ENCODE measurements at regions not wholly inside any gene's neighbourhood (a gene's known extent, or its start where the extent isn't known, plus 50 kb on each side); places are given as distances from the start of the nearest gene placed in this dataset.

DNA sequence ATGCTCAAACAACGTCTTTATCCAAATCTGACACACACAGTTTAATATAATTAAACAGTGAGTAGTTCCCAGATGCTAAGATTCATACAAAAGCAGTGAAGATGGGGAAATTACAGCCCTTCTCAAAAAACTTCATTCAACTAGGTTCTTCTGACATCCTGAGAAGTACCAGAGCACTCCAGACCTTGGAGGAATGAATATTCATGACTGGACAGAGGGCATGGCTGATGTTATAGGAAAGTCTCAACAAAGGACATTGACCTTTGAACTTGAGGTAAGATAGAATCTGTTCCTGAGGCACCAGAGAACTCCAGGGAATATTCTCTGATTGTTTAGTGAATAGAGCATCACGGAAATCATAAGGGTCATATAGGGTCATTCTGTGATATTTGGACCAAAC, 106.4 kb upstream of the SLC5A12 start:
- TF ChIP-seq, protein P1, sequence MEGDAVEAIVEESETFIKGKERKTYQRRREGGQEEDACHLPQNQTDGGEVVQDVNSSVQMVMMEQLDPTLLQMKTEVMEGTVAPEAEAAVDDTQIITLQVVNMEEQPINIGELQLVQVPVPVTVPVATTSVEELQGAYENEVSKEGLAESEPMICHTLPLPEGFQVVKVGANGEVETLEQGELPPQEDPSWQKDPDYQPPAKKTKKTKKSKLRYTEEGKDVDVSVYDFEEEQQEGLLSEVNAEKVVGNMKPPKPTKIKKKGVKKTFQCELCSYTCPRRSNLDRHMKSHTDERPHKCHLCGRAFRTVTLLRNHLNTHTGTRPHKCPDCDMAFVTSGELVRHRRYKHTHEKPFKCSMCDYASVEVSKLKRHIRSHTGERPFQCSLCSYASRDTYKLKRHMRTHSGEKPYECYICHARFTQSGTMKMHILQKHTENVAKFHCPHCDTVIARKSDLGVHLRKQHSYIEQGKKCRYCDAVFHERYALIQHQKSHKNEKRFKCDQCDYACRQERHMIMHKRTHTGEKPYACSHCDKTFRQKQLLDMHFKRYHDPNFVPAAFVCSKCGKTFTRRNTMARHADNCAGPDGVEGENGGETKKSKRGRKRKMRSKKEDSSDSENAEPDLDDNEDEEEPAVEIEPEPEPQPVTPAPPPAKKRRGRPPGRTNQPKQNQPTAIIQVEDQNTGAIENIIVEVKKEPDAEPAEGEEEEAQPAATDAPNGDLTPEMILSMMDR (IDR thresholded peaks at IDR 0.05 in 2 of 3, conservative IDR thresholded peaks at IDR 0.05 in 1 of 3; ENCODE audit: borderline replicate concordance in 1 of 3, insufficient read depth in 1 of 3, low read depth in 2 of 3, low read length in 2 of 3) = no peak
- no peak for TF ChIP-seq EZH2phosphoT487 (IDR thresholded peaks at IDR 0.05; ENCODE audit: borderline replicate concordance)

Data from HCT116 (cell line).